ENCODE measurements at regions not wholly inside any gene's neighbourhood (a gene's known extent, or its start where the extent isn't known, plus 50 kb on each side); places are given as distances from the start of the nearest gene placed in this dataset.

DNA sequence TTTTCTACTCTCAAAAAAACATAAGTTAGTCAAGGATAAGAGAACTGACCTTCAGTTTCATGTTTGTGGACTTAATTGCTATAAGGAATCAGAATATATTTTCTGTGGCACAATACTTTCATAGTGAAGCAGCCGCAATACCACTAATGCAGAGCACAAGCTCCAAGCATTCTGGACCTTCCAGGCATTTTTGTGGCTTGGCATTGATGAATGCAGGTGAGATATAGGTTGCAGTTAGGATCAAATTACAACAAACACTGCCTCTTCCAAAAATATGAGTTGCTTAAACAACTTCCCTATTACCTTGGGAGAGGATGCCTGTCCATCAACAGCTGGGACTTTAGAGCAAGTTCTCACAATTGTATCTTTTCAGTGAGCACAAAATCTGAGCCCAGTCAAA lies 162.8 kb upstream of the RSPO3 start:
- H3K9me3 Mint-ChIP-seq, result no peaks in the 10 kb centered on the region
- H3K27me3 Mint-ChIP-seq, result peaks cover 6% of the 10 kb centered on the region
- no peak overlapping the region for H3K27ac Mint-ChIP-seq
- no peak for TF ChIP-seq CTCF (conservative IDR thresholded peaks at IDR 0.05)
- no peak for DNase-seq (ENCODE audit: extremely low spot score, unreplicated experiment)
- H3K4me3 Mint-ChIP-seq, result no peak overlapping the region
- no peaks in the 10 kb centered on the region for H3K36me3 Mint-ChIP-seq
- no peaks in the 10 kb centered on the region for H3K4me1 Mint-ChIP-seq (ENCODE audit: unreplicated experiment)

GRCh38 chr6:126957721-126958120 lies 160.8 kb upstream of the RSPO3 start:
- Mint-ChIP-seq H3K36me3 (no peaks in the 10 kb centered on the region), H3K4me1 (ENCODE audit: unreplicated experiment) (no peaks in the 10 kb centered on the region), H3K27me3 (peaks cover 6% of the 10 kb centered on the region), H3K4me3 (no peak overlapping the region), H3K9me3 (no peaks in the 10 kb centered on the region), H3K27ac (no peak overlapping the region)
- DNase-seq (ENCODE audit: extremely low spot score, unreplicated experiment), result no peak
- TF ChIP-seq CTCF (conservative IDR thresholded peaks at IDR 0.05), result no peak

DNA sequence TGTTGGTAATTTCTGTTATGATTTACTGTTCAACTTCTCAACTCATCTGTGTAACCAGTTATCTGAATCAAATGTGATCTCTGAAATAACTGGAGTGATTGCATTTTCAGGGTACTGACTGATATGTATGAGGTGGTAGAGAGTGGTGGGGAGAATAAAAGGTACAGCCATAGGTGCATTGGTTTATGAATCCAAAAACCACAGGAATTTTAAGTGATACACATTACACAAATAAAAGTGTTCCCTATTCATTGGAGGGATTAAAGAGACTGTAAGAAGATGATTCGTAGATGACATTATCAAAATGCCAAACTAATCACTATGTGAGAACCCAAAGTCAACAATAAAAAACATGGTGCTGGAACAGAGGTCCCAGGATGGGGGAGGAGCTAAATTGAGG lies 158.7 kb upstream of the RSPO3 start:
- Mint-ChIP-seq H3K27me3 (peaks cover 6% of the 10 kb centered on the region), H3K9me3 (no peaks in the 10 kb centered on the region)

DNA sequence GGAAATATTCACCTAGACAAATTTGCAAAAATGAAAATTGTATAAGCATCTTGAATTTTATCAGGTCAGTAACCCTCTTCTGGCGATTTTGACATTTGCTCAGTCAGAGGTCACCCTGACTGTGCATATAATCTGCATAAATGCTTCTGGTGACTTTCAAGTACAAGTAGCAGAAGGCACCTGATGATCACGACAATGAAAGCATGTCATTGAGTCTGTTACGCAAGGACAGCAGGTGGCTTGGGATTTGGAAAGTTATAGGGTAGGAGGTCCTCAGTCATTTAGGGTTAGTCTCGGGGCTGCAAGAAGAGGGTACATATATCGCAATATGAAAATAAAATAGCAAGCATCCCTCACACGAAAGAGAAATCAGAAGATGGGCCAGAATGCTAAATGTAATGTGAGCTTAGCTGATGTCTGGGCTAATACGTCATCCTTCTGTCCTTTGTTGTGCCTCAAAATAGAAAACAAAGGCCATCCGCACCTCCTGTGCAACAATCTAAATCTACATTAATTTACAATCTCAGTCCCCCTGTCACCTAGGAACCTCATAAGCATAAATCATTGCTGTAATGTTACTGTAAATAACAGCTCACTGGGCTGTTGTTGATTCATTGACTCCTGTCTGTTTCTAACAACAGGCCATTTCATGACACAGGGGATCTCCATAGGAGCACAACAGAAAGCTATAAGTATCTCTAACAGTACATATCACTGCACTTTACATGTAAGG lies 155.2 kb upstream of the RSPO3 start:
- Mint-ChIP-seq H3K27me3 (peaks cover 12% of the 10 kb centered on the region), H3K27ac (no peak overlapping the region), H3K36me3 (no peaks in the 10 kb centered on the region), H3K4me3 (no peak overlapping the region), H3K9me3 (no peaks in the 10 kb centered on the region), H3K4me1 (ENCODE audit: unreplicated experiment) (peaks cover 15% of the 10 kb centered on the region)
- no peak for DNase-seq (ENCODE audit: extremely low spot score, unreplicated experiment)
- TF ChIP-seq CTCF (conservative IDR thresholded peaks at IDR 0.05), result no peak

More for the DNA sequence above, 158.7 kb upstream of the RSPO3 start:
- no peak for TF ChIP-seq CTCF (conservative IDR thresholded peaks at IDR 0.05)
- Mint-ChIP-seq H3K4me1 (ENCODE audit: unreplicated experiment) (peaks cover 6% of the 10 kb centered on the region), H3K36me3 (no peaks in the 10 kb centered on the region), H3K4me3 (no peak overlapping the region), H3K27ac (no peak overlapping the region)
- DNase-seq (ENCODE audit: extremely low spot score, unreplicated experiment), result no peak

DNA sequence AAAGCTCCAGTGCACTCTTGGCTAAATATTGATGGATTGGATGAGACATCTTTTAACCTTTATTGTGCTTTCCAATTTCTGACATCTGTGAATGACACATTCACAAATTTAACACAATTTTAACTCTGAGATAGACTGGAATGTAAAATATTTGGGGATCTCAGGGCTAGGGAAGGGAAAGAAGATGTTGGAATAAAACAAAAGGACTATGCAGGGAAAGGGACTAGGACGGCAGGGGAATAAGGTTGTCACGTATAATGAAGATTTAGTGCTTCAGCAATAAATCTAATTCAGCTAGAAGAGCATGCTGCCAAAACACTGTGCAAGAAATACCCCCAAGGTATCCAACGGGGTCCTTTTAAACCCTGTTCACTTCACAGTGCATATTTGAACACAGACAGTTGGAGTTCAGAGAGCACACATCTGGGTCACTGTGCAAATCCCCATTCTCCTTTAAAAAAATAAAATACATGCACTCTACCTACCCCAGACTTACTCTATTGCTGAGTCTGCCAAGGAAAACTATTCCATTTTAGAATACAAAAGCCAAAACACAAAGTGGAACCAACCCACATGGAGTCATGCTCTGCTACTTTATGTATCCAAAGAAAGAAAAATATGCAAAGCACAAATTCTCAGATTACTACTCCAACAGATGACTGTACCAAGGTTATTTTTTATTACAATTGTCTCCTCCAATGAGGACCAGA lies 151.0 kb upstream of the RSPO3 start:
- TF ChIP-seq CTCF (conservative IDR thresholded peaks at IDR 0.05), result no peak

More for the DNA sequence above, 151.0 kb upstream of the RSPO3 start:
- Mint-ChIP-seq H3K36me3 (no peaks in the 10 kb centered on the region), H3K27me3 (peaks cover 6% of the 10 kb centered on the region), H3K4me3 (no peak overlapping the region), H3K4me1 (ENCODE audit: unreplicated experiment) (peaks cover 15% of the 10 kb centered on the region), H3K27ac (peak overlapping the region; percentile 3), H3K9me3 (no peaks in the 10 kb centered on the region)
- no peak for DNase-seq (ENCODE audit: extremely low spot score, unreplicated experiment)

All from type B pancreatic cell (in vitro differentiated cells).